Subcutaneous abdominal adipose tissue (tissue), 5 donors: ENCODE measurements at regions not wholly inside any gene's neighbourhood (a gene's known extent, or its start where the extent isn't known, plus 50 kb on each side); places are given as distances from the start of the nearest gene placed in this dataset.

ENCODE experiments used
- H3K27ac ChIP-seq: one replicate; pipeline ENCODE4 v1.7.0; 2013; ENCODE audit warnings: low read depth, mild to moderate bottlenecking, inconsistent platforms, low read length, moderate library complexity
- H3K27me3 ChIP-seq, 5 donors: one replicate each; pipeline ENCODE4 v1.7.0; 2013; ENCODE audit warnings: low read length in 5 of 5, inconsistent platforms in 1 of 5; ENCODE audit not compliant: control insufficient read depth in 5 of 5, insufficient read depth in 4 of 5
- H3K36me3 ChIP-seq, 5 donors: one replicate each; pipeline ENCODE4 v1.7.0; 2013; ENCODE audit warnings: low read length in 5 of 5; ENCODE audit not compliant: control insufficient read depth in 5 of 5, insufficient read depth in 5 of 5
- H3K4me1 ChIP-seq, 5 donors: one replicate each; pipeline ENCODE4 v1.7.0; 2013; ENCODE audit warnings: low read length in 5 of 5, mild to moderate bottlenecking in 3 of 5, moderate library complexity in 1 of 5; ENCODE audit not compliant: control insufficient read depth in 5 of 5, insufficient read depth in 5 of 5
- H3K4me3 ChIP-seq, 5 donors: one replicate each; pipeline ENCODE4 v1.7.0; 2013; ENCODE audit warnings: low read length in 5 of 5, low read depth in 1 of 5
- H3K9ac ChIP-seq, 5 donors: one replicate each; pipeline ENCODE4 v1.7.0; 2013; ENCODE audit warnings: low read length in 5 of 5, mild to moderate bottlenecking in 4 of 5, moderate library complexity in 3 of 5
- H3K9me3 ChIP-seq, 5 donors: one replicate each; pipeline ENCODE4 v1.7.0; 2013; ENCODE audit warnings: low read length in 5 of 5; ENCODE audit not compliant: control insufficient read depth in 5 of 5
- donor health status: healthy.
- donor health status: healthy.
- donor health status: healthy.
- donor health status: healthy.
- donor health status: healthy.

GRCh38 chr1:188394677-188395076 lies 1565.9 kb downstream of the PLA2G4A start:
- H3K9ac ChIP-seq: no peak overlapping the region
- no peaks in the 10 kb centered on the region for H3K4me1 ChIP-seq
- H3K4me3 ChIP-seq: no peak overlapping the region
- H3K36me3 ChIP-seq: no peaks in the 10 kb centered on the region
- no peak overlapping the region for H3K27ac ChIP-seq
- H3K27me3 ChIP-seq: no peaks in the 10 kb centered on the region
- peaks cover 0 to 9% (median 4%) of the 10 kb centered on the region in 5 donors for H3K9me3 ChIP-seq

- H3K27ac ChIP-seq: no peak overlapping the region
- no peaks in the 10 kb centered on the region for H3K27me3 ChIP-seq
- peaks cover 0 to 12% (median 4%) of the 10 kb centered on the region in 5 donors for H3K9me3 ChIP-seq
- H3K9ac ChIP-seq: no peak overlapping the region
- no peak overlapping the region for H3K4me3 ChIP-seq
- no peaks in the 10 kb centered on the region for H3K36me3 ChIP-seq
- no peaks in the 10 kb centered on the region for H3K4me1 ChIP-seq
These were observed 1568.8 kb downstream of the PLA2G4A start for GRCh38 chr1:188397521-188397920.

DNA sequence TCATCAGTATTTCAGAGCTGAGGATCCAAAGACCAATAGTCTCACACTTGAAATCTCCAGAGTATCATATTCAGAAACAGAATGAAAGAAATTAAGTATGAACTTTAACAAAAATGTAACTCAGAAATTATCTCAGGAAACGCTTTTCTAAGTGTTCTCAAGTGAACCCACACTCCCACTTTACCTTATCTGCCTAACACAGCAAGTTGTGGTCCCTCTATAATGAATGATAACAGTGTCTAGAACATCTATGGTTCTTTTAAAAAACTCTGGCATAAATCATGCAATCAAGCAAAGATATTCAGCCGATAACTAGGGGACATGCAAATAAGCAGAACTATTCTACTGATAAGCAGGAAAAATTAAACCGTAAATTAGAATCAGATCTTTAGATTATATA lies 1574.2 kb downstream of the PLA2G4A start:
- no peak overlapping the region for H3K9ac ChIP-seq

GRCh38 chr1:188406636-188407035 lies 1577.9 kb downstream of the PLA2G4A start:
- no peak overlapping the region for H3K4me3 ChIP-seq
- H3K9me3 ChIP-seq: peaks cover 0 to 3% (median 0%) of the 10 kb centered on the region in 5 donors
- no peak overlapping the region for H3K9ac ChIP-seq
- no peak overlapping the region for H3K27ac ChIP-seq
- no peaks in the 10 kb centered on the region for H3K36me3 ChIP-seq
- H3K4me1 ChIP-seq: no peaks in the 10 kb centered on the region
- no peaks in the 10 kb centered on the region for H3K27me3 ChIP-seq

More for the DNA sequence above, 1574.2 kb downstream of the PLA2G4A start:
- H3K4me3 ChIP-seq: no peak overlapping the region
- no peaks in the 10 kb centered on the region for H3K27me3 ChIP-seq
- no peak overlapping the region for H3K27ac ChIP-seq
- H3K4me1 ChIP-seq: no peaks in the 10 kb centered on the region
- peaks cover 0 to 7% (median 0%) of the 10 kb centered on the region in 5 donors for H3K9me3 ChIP-seq
- no peaks in the 10 kb centered on the region for H3K36me3 ChIP-seq

DNA sequence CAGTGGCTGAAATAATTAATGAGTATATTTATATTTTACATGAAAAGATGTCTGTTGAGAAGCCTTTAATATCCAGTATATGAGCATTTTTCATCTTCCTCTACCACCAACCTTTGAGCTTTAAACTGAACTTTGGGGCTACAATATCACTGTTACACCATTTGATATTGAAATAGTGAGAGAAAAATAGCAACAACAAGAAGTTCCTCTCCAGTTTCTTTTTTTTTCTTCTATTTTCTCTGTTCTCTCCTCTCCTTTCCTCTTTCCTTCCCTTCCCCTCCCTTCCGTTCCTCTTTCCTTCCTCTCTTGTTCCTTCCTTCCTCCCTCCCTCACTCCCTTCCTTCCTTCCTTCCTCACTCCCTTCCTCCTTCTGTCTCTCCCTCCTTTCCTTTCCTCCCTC lies 1591.4 kb downstream of the PLA2G4A start:
- Histone ChIP-seq H3K9me3 (no peaks in the 10 kb centered on the region), H3K4me3 (no peak overlapping the region), H3K36me3 (no peaks in the 10 kb centered on the region), H3K9ac (no peak overlapping the region), H3K4me1 (peaks cover 0 to 24% (median 8%) of the 10 kb centered on the region in 5 donors), H3K27ac (no peak overlapping the region), H3K27me3 (no peaks in the 10 kb centered on the region)

DNA sequence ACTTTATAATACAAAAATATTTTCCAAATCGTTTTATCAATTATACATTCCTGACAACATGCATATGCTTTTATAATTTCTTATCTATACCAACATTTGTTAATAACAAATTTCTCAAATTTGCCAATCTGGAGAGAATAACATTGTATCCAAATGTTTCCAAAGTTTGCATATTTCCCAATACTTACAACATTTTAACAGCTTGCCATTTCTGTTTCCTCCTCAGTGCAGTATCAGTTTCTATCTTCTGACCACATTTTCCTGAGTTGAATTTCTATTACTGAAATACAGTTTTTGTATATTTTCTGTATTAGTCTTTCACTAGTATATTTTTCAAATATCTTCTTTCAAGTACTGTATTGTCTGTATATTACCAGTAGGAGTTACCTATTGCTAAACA lies 1594.3 kb downstream of the PLA2G4A start:
- H3K4me3 ChIP-seq: no peak overlapping the region
- H3K36me3 ChIP-seq: no peaks in the 10 kb centered on the region
- no peak overlapping the region for H3K9ac ChIP-seq
- H3K9me3 ChIP-seq: no peaks in the 10 kb centered on the region
- H3K27ac ChIP-seq: no peak overlapping the region
- H3K4me1 ChIP-seq: peaks cover 0 to 24% (median 8%) of the 10 kb centered on the region in 5 donors
- no peaks in the 10 kb centered on the region for H3K27me3 ChIP-seq

GRCh38 chr1:188424176-188424575 lies 1595.4 kb downstream of the PLA2G4A start:
- peaks cover 0 to 24% (median 8%) of the 10 kb centered on the region in 5 donors for H3K4me1 ChIP-seq
- H3K36me3 ChIP-seq: no peaks in the 10 kb centered on the region
- H3K27ac ChIP-seq: no peak overlapping the region
- no peak overlapping the region for H3K4me3 ChIP-seq
- no peak overlapping the region for H3K9ac ChIP-seq
- H3K27me3 ChIP-seq: no peaks in the 10 kb centered on the region
- no peaks in the 10 kb centered on the region for H3K9me3 ChIP-seq

DNA sequence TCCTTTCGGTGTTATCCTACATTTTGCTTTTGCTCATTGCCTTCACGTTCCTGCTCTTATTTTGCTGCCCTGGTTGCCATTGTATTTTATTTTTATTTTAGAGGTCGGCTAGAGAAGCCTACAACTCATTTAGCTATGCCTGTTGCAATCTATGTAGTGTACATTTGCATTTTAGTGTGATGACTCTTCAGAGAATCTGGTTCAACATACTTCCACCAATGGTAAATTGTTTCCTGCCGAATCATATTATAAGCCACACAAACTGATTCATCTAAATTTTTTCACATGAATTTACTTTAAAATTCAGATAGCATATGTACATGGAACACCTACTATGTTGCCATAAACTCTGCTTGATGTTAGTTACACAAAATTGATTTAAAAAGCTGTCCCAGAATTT lies 1596.9 kb downstream of the PLA2G4A start:
- no peaks in the 10 kb centered on the region for H3K27me3 ChIP-seq
- H3K4me3 ChIP-seq: no peak overlapping the region
- no peaks in the 10 kb centered on the region for H3K9me3 ChIP-seq
- H3K27ac ChIP-seq: no peak overlapping the region
- H3K4me1 ChIP-seq: peaks cover 0 to 30% (median 8%) of the 10 kb centered on the region in 5 donors
- H3K9ac ChIP-seq: no peak overlapping the region
- no peaks in the 10 kb centered on the region for H3K36me3 ChIP-seq

DNA sequence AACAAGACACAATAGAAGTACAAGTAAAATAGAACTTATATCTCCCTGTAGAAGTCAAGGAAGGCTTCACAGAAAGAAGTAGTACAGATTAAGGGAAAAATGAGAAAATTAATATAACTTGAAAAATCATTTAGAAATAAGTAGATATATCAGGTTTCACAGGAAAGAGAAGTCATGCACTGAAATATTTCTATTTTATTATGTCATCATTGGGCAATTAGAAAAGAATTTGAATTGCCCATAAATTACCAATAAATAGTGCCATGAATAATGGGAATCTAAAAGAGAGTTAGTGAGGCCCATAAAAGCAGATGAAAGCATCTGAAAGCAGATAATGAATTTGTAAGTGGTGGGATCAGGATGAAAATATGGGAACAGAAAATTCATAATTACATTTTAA lies 1597.8 kb downstream of the PLA2G4A start:
- Histone ChIP-seq H3K4me1 (peaks cover 0 to 23% (median 3%) of the 10 kb centered on the region in 5 donors), H3K9me3 (no peaks in the 10 kb centered on the region), H3K27ac (no peak overlapping the region), H3K27me3 (no peaks in the 10 kb centered on the region), H3K9ac (no peak overlapping the region), H3K4me3 (no peak overlapping the region), H3K36me3 (no peaks in the 10 kb centered on the region)

- H3K27me3 ChIP-seq: no peaks in the 10 kb centered on the region
- H3K9me3 ChIP-seq: no peaks in the 10 kb centered on the region
- peaks cover 0 to 18% (median 0%) of the 10 kb centered on the region in 5 donors for H3K4me1 ChIP-seq
- no peak overlapping the region for H3K9ac ChIP-seq
- H3K36me3 ChIP-seq: no peaks in the 10 kb centered on the region
- H3K4me3 ChIP-seq: no peak overlapping the region
- no peak overlapping the region for H3K27ac ChIP-seq
These were observed 1598.9 kb downstream of the PLA2G4A start for GRCh38 chr1:188427642-188428041.

- Histone ChIP-seq H3K27ac (no peak overlapping the region), H3K27me3 (no peaks in the 10 kb centered on the region), H3K9ac (no peak overlapping the region), H3K4me1 (peaks cover 0 to 12% (median 0%) of the 10 kb centered on the region in 5 donors), H3K4me3 (no peak overlapping the region), H3K9me3 (no peaks in the 10 kb centered on the region), H3K36me3 (no peaks in the 10 kb centered on the region)
These were observed 1600.6 kb downstream of the PLA2G4A start for GRCh38 chr1:188429386-188429785.
